ENCODE measurements at regions not wholly inside any gene's neighbourhood (a gene's known extent, or its start where the extent isn't known, plus 50 kb on each side); places are given as distances from the start of the nearest gene placed in this dataset.

GRCh38 chr11:95566211-95566610 is 223.4 kb downstream of the FAM76B start:
- DNase-seq (ENCODE audit: low spot score): no peak
- intact Hi-C loops (cut with DNase I): no loop called here
- ATAC-seq: no peak

- no peak for ATAC-seq
- no peak for DNase-seq (ENCODE audit: low spot score)
- intact Hi-C loops (cut with DNase I): no loop called here
Observed at GRCh38 chr11:95565724-95566141, 223.8 kb downstream of the FAM76B start.

- DNase-seq (ENCODE audit: low spot score): no peak
Observed at GRCh38 chr11:95563859-95564258, 225.7 kb downstream of the FAM76B start.

GRCh38 chr11:95563173-95563572 is 226.4 kb downstream of the FAM76B start:
- peak; percentile 25 for ATAC-seq
- no peak for DNase-seq (ENCODE audit: low spot score)
- intact Hi-C loops (cut with DNase I): no loop called here

More at GRCh38 chr11:95563859-95564258, 225.7 kb downstream of the FAM76B start:
- ATAC-seq: peak; percentile 89
- intact Hi-C loops (cut with DNase I): no loop called here

DNA sequence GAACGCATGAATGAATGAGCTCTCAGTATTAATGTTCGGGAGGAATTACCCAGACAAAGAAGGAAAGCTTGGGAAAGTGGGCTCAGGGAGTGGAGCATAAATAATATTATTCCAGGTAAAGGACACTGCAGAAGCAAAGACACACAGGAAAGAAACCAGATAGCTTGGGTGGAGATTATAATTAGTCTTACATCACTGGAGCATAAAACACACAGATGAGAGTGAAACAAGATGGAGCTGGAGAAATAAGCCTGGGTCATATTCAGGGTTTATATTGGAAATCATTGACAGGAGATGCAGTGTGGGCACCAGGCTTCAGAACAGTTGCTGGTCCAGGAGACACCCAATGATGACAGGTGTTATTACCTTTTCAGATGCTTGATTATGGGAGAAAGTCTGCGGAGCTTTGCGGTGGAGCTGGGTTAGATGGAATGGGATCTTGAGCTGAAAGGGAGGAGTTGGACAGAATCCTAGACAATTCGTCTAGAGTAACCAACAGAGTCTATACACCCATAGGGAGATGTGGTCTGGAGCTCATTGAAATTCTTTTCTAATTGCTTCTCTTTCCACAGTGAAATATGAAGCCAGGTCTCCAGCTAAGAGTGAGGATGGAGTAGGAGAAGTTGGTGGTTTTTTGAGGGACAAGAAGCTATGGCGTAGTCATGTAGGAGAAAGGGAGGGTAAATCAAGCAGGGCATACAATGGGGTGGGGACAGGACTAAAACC is 227.2 kb downstream of the FAM76B start:
- DNase-seq (ENCODE audit: low spot score): no peak
- intact Hi-C loops (cut with DNase I): no loop called here
- peak; percentile 18 for ATAC-seq

GRCh38 chr11:95559899-95560298 is 229.7 kb downstream of the FAM76B start:
- DNase-seq (ENCODE audit: low spot score): no peak
- no peak for ATAC-seq
- intact Hi-C loops (cut with DNase I): no loop called here

DNA sequence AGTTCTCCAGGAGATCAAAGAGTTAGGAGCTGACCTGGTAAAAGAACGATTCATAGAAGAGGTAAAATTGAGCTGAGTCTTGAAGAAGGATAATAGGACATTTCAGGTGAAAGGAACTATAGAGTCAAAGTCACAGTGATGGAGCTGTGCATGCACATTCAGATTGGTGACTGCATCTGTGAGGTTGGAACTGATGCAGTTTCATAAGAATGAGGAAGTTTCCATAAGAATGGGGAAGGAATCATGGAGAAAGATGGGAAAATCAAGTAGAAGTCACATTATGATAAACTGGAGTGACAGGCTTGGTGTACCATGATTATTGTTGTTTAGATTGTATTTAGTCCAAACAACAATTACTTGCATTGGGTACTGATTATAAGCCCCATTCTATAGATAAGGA is 232.2 kb downstream of the FAM76B start:
- intact Hi-C loops (cut with DNase I): no loop called here
- DNase-seq (ENCODE audit: low spot score) (no peak), ATAC-seq (no peak)

DNA sequence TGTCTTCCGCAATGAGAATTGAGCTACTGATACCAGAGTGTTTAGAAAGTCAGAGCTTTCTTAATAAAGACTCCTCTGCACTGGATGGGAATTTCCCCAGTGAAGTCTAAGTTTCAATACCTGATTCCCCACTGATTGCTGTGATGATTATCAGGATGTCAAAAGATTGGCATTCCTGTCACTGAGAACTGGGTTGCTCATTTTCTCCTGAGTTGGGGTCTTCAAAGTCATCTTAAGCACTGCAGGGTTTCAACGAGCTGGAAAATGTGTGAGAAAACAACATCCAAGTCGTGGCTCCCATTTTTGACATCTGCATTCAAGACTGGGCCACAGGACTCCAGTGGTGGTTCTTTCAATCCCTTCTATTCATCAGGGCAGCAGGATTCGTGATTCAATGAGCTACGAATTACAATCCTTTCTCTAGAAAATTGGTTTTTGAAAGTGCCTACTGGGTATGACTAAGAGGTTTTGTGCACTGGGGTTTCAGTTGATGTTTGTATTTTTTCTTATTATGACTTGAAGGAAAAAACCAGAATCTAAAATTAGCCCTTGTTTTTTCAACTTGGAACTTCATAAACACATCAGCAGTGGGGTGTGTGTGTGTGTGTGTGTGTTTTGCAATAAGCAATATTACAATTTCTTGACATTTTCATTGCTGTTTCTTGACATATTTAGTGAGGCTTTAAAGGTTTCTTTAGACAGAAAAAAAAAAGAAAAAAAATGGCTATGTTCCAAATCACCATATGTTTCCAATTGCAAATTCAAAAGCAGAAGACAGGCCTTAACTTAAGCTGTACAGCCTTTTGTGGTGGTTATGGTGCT is 233.0 kb downstream of the FAM76B start:
- ATAC-seq: peak; percentile 58
- intact Hi-C loops (cut with DNase I): no loop called here
- no peak for DNase-seq (ENCODE audit: low spot score)

GRCh38 chr11:95556011-95556341 is 233.6 kb downstream of the FAM76B start:
- no peak for DNase-seq (ENCODE audit: low spot score)
- intact Hi-C loops (cut with DNase I): no loop called here
- no peak for ATAC-seq

DNA sequence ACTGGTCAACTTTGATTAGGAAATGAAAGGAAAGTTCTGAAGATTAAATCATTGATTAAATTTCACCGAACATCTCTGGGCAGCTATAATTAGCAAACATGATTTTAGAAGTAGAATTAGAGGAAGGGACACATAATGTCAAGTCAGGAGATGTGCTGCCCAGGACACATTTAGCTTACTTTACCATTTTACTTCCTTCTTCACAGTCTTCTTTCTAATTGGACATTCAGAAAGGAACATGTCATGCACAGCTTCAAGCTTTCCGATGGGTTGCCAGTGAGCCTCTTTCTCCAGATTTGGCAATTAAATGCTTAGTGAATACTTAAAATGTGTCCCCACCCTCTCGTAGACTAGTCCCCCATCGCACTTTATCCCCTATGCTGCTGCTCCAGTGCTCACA is 234.7 kb downstream of the FAM76B start:
- DNase-seq (ENCODE audit: low spot score) (no peak), ATAC-seq (no peak)
- intact Hi-C loops (cut with DNase I): no loop called here

DNA sequence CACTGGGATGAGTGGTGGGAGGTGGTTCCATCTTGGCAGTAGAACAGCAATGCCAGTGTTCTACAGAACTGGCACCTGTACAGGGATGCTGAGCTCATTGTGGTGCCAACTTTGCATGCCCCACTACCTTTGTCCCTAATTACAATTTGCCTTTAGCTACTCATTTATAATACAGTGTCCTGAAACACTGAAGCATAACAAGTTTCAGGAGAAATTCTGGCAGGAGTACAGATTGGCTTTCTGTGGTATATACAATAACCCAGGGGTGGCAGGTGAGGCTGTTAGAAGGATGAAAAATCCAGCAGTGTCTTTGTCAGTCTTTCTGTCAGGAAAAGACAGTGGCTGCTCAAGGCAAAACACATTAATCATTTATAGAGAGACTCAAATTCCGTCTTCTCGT is 240.3 kb downstream of the FAM76B start:
- DNase-seq (ENCODE audit: low spot score) (no peak), ATAC-seq (no peak)
- intact Hi-C loops (cut with DNase I): no loop called here

DNA sequence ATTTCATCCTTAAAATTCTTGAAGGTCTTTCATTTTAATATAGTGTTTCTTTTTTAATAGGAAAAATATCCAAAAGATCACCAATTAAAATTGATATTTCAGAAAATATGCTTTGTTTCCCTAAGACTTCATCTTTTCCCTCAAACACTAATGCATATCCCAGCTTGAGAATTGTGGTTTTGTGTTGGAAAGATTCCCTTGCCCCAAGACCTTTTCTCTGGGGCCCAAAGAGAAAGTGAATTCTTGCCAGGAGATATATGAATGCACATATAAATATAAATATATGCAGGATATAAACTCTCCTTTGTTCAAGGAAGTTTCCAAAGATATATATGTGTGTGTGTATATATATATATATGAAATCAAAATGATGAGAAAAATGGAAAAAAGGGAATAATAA is 241.2 kb downstream of the FAM76B start:
- ATAC-seq (no peak), DNase-seq (ENCODE audit: low spot score) (no peak)
- intact Hi-C loops (cut with DNase I): no loop called here

DNA sequence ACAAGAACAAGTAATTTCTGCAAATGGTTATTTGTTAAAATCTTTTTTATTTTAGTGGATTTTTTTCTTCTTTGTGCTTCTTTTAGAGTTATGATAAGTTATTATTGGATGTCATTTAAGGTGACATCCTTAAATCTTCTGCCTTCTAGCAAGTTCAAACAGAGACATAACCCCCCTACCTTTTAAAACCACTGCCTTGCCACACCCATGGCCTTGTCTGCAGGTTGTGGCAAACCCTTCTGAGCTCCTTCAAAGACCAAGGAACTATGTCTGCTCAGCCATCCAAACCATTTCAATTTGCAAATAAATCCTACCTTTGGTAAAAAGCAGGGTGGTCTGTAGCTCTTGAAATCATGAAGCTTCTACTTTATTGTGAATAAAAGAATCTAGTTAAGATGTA is 241.6 kb downstream of the FAM76B start:
- ATAC-seq (no peak), DNase-seq (ENCODE audit: low spot score) (no peak)
- intact Hi-C loops (cut with DNase I): no loop called here

DNA sequence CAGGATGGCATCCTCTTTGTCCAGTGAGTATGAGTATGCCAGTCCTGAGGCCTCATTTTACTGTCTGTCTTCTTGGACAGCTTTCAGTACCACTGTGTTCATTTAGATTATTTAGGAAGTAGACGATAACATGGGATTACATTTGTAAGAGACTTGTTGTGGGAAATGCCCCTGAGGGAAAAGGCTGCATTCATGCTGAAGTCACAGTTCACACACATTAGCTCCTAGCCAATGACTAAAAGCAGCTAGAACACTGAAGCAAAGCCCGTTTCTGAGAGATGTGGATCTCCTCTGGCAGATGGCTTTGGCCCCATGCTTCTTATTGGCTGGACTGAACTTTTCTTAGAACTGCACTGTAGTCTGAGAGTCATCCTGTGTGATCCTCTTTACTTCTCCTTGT is 242.4 kb downstream of the FAM76B start:
- ATAC-seq (peak; percentile 36), DNase-seq (ENCODE audit: low spot score) (no peak)
- intact Hi-C loops (cut with DNase I): no loop called here

DNA sequence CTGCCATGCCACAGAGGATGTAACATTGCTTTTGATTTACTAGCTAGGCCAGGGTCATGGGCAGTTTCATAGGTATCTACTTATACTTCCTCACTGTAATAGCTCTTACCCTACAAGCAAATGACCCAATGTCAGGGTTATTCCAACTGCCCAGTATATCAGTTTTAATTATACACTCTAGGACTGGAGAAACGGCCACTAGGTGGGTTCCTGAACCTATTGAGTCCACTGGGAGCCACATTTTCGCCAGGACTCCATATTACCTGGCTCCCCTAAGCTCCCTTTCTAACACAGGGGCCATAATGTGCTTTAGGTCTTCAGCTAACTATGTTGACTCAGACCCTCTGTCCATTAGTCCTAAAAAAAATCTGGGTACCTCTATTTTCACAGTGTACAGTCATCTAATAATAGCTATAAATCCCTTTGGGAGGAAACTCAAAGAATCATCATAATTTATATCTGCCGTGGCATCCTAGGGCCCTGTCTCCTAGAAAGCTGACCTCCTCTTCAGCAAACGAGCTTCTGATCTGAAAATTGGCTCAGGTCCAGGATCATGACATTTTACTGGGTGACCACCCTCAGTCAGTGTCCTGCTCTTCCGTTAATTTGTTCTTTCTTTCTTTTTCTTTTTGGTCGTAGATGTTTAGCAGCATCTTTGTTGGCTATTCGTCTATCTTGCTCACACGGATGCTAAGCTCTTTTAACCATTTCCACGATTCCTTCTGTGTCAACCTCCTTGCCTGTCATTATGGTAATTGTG is 244.3 kb downstream of the FAM76B start:
- intact Hi-C loops (cut with DNase I): no loop called here
- ATAC-seq (no peak), DNase-seq (ENCODE audit: low spot score) (no peak)

GRCh38 chr11:95544095-95544856 is 245.3 kb downstream of the FAM76B start:
- DNase-seq (ENCODE audit: low spot score) (no peak), ATAC-seq (no peak)
- intact Hi-C loops (cut with DNase I): no loop called here

GRCh38 chr11:95542868-95543551 is 246.6 kb downstream of the FAM76B start:
- ATAC-seq (no peak), DNase-seq (ENCODE audit: low spot score) (no peak)
- intact Hi-C loops (cut with DNase I): no loop called here

DNA sequence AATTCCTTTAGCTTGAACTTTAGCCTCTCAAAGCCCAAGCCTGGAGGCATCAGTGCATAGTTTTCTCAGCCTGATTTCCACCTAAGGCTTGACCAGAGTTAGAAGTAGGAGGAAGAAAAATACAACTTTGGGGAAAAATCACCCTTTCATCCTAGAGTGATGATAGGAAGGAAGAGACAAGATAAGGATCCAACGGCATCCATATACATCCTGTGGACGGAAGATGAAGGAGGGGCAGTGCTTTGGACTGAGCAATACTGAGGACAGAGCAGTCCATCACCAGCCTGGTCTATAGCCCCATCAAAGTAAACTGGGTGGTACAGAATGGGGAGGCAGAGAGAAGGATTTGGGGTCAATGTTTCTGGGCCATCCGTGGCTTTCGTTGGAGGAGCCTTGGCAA is 247.9 kb downstream of the FAM76B start:
- ATAC-seq: no peak
- intact Hi-C loops (cut with DNase I): no loop called here
- no peak for DNase-seq (ENCODE audit: low spot score)
